ENCODE measurements at regions not wholly inside any gene's neighbourhood (a gene's known extent, or its start where the extent isn't known, plus 50 kb on each side); places are given as distances from the start of the nearest gene placed in this dataset.

GRCh38 chr1:95325349-95325748 lies 91.3 kb downstream of the RWDD3 start (continued):
- TF ChIP-seq CHD7 (IDR thresholded peaks at IDR 0.05; ENCODE audit: insufficient replicate concordance, low read length) (no peak), POU5F1 (IDR thresholded peaks at IDR 0.05; ENCODE audit: low read depth, low read length) (no peak)

Data from H1 (cell line).